ENCODE measurements at regions not wholly inside any gene's neighbourhood (a gene's known extent, or its start where the extent isn't known, plus 50 kb on each side); places are given as distances from the start of the nearest gene placed in this dataset.

DNA sequence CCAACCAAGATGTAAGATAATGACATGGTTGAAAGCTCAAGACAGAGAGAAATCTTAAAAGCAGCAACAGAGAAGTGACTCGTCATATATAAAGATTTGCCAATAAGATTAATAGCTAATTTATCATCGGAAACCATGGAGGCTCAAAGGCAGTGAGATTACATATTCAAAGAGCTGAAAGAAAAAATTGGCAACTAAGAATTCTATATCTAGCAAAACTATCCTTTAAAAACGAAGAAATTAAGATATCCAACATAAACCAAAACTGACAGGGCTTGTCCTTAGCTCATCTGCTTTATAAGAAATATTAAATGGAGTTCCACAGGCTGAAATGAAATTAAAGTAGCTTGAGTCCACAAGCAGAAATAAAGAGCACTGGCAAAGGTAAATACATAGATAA lies 236.6 kb downstream of the ANAPC1 start:
- TF ChIP-seq CTCF (conservative IDR thresholded peaks at IDR 0.05; ENCODE audit: low read length) (no peak), EZH2phosphoT487 (IDR thresholded peaks at IDR 0.05; ENCODE audit: borderline replicate concordance) (no peak)
